ENCODE measurements at regions not wholly inside any gene's neighbourhood (a gene's known extent, or its start where the extent isn't known, plus 50 kb on each side); places are given as distances from the start of the nearest gene placed in this dataset.
"Not testable (repeated sequence)": the region's sequence is repeated elsewhere in the genome, so short reads cannot be mapped to it uniquely, and the experiment has no call there.

GRCh38 chr11:3514635-3515424 is 127.0 kb downstream of the ART5 start:
- not testable (repeated sequence) for TF ChIP-seq CTCF, POLR2A (IDR thresholded peaks at IDR 0.05)

Measured in Peyer's patch (tissue), 4 donors.